K562 (cell line): ENCODE measurements at regions not wholly inside any gene's neighbourhood (a gene's known extent, or its start where the extent isn't known, plus 50 kb on each side); places are given as distances from the start of the nearest gene placed in this dataset.

Source experiments
- ADNP ChIP-seq: fragments of 200-800 bp; sonication (Bioruptor generic); IDR thresholded peaks from 2 replicates; pipeline ENCODE4 v1.6.1; 2016; ENCODE audit warnings: missing genetic modification characterization, missing compliant biosample characterization
- ARID3B ChIP-seq: fragments of 250-450 bp; sonication (Bioruptor Pico); IDR thresholded peaks from 2 replicates; pipeline ENCODE4 v1.4.0; 2020; ENCODE audit warnings: borderline replicate concordance
- BRF2 ChIP-seq: IDR thresholded peaks from 3 replicates; pipeline ENCODE4 v1.6.1; 2011; ENCODE audit warnings: borderline replicate concordance, mild to moderate bottlenecking; ENCODE audit not compliant: insufficient read length, insufficient read depth
- CSDE1 ChIP-seq, 2 experiments: fragments of 450-650 bp; IDR thresholded peaks; 2 replicates each; pipeline ENCODE4 v1.6.1; 2016; ENCODE audit warnings: mild to moderate bottlenecking in 1 of 2
- FOXK2 ChIP-seq, 2 experiments: fragments of 450-650 bp; IDR thresholded peaks in 1 of 2; conservative IDR thresholded peaks in 1 of 2; 2 replicates each; pipeline ENCODE4 v1.6.1; 2016; ENCODE audit warnings: low read depth in 2 of 2, mild to moderate bottlenecking in 1 of 2
- MEIS2 ChIP-seq: fragments of 450-650 bp; IDR thresholded peaks from 2 replicates; pipeline ENCODE4 v1.6.1; 2014; ENCODE audit warnings: mild to moderate bottlenecking; ENCODE audit not compliant: partially characterized antibody
- MIER1 ChIP-seq: fragments of 450-650 bp; IDR thresholded peaks from 2 replicates; pipeline ENCODE4 v1.6.1; 2016; ENCODE audit warnings: antibody characterized with exemption, mild to moderate bottlenecking, low read depth
- NR1H2 ChIP-seq: sonication (generic); formaldehyde crosslinking; IDR thresholded peaks from 2 replicates; pipeline ENCODE4 v1.4.0; 2020; ENCODE audit warnings: mild to moderate bottlenecking, missing genetic modification reagents
- POLR3A ChIP-seq: IDR thresholded peaks from 2 replicates; pipeline ENCODE4 v1.6.1; 2011; ENCODE audit warnings: borderline replicate concordance, mild to moderate bottlenecking, moderate library complexity; ENCODE audit not compliant: insufficient read length, insufficient read depth; ENCODE audit errors: extremely low read depth
- PTTG1 ChIP-seq: fragments of 450-650 bp; IDR thresholded peaks from 2 replicates; pipeline ENCODE4 v1.6.1; 2016; ENCODE audit warnings: low read depth, mild to moderate bottlenecking, missing genetic modification characterization, missing compliant biosample characterization
- SPI1 ChIP-seq: IDR thresholded peaks from 2 replicates; pipeline ENCODE4 v1.6.1; 2011; ENCODE audit warnings: low read depth, low read length, control low read depth, borderline replicate concordance
- TBL1XR1 ChIP-seq, 2 experiments: IDR thresholded peaks; 2 replicates each; pipeline ENCODE4 v1.6.1; 2012; ENCODE audit warnings: improper control_type of control experiment in 2 of 2, low read length in 2 of 2, mild to moderate bottlenecking in 1 of 2
- TEAD1 ChIP-seq, 2 experiments: fragments of 450-650 bp in 1 of 2; sonication (generic) in 1 of 2; formaldehyde crosslinking; IDR thresholded peaks; 2 replicates each; pipeline versions ENCODE4 v1.4.0 to v1.8.0; 2020 to 2022; ENCODE audit warnings: mild to moderate bottlenecking in 2 of 2, missing genetic modification reagents in 1 of 2
- ZBTB2 ChIP-seq: fragments of 450-650 bp; IDR thresholded peaks from 2 replicates; pipeline ENCODE4 v1.6.1; 2016; ENCODE audit warnings: antibody characterized with exemption
- ZNF174 ChIP-seq: fragments of 250-450 bp; sonication (Bioruptor Pico); IDR thresholded peaks from 2 replicates; pipeline ENCODE4 v1.4.0; 2020; ENCODE audit warnings: mild to moderate bottlenecking
- ZNF197 ChIP-seq: fragments of 200-800 bp; sonication (Bioruptor generic); IDR thresholded peaks from 2 replicates; pipeline ENCODE4 v1.6.1; 2016; ENCODE audit warnings: low read depth, missing genetic modification characterization, missing compliant biosample characterization
- ZNF311 ChIP-seq: fragments of 250-450 bp; sonication (Bioruptor Pico); IDR thresholded peaks from 2 replicates; pipeline ENCODE4 v1.4.0; 2020; ENCODE audit warnings: mild to moderate bottlenecking, moderate library complexity
- ZNF696 ChIP-seq: fragments of 250-450 bp; sonication (Bioruptor Pico); conservative IDR thresholded peaks from 2 replicates; pipeline ENCODE4 v1.4.0; 2020; ENCODE audit warnings: mild to moderate bottlenecking, moderate library complexity
- ZNF717 ChIP-seq: fragments of 250-450 bp; sonication (Bioruptor Pico); IDR thresholded peaks from 2 replicates; pipeline ENCODE4 v1.5.0; 2021
- ZZZ3 ChIP-seq: fragments of 450-650 bp; IDR thresholded peaks from 2 replicates; pipeline ENCODE4 v1.6.1; 2016; ENCODE audit warnings: antibody characterized with exemption, mild to moderate bottlenecking, moderate library complexity
- TF ChIP-seq, protein P1 (sequence below): fragments of 250-450 bp; sonication (Bioruptor Pico); IDR thresholded peaks from 2 replicates; pipeline ENCODE4 v1.8.0; 2021; ENCODE audit warnings: borderline replicate concordance, mild to moderate bottlenecking, moderate library complexity; ENCODE audit not compliant: poor library complexity, severe bottlenecking
- TF ChIP-seq, protein P2 (sequence below), 3 experiments: fragments of 200-800 bp in 1 of 3; sonication (Bioruptor generic) in 1 of 3; sonication (generic) in 1 of 3; formaldehyde crosslinking in 1 of 3; IDR thresholded peaks; 2 replicates each; pipeline versions ENCODE4 v1.6.1 to v1.8.0; 2016 to 2022; ENCODE audit warnings: mild to moderate bottlenecking in 2 of 3, missing compliant biosample characterization in 2 of 3, missing genetic modification characterization in 2 of 3, missing genetic modification reagents in 1 of 3

DNA sequence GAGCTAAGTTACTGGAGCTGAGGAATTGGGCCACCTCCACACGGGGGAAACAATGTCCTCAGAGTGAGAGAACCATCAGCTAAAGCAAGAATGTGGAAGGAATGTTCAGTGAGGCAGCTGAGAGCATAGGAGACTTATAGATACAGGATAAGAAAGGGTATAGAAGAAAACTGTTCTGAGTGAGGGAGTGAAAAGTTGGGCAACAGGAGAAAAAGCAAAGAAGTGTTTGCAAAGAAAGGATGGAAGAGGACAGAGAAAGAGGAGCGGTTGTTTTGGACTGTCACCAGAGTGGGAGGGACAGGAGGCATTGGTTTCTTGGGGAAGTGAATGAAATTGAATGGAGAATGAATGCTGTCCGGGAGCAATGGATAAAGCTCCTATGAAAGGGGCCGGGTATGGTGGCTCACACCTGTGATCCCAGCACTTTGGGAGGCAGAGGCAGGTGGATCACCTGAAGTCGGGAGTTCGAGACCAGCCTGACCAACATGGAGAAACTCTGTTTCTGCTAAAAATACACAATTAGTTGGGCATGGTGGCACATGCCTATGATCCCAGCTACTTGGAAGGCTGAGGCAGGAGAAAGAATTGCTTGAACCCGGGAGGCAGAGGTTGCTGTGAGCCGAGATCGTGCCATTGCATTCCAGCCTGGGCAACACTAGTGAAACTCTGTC is 296.5 kb downstream of the ADGB start (continued):
- TF ChIP-seq, protein P1, sequence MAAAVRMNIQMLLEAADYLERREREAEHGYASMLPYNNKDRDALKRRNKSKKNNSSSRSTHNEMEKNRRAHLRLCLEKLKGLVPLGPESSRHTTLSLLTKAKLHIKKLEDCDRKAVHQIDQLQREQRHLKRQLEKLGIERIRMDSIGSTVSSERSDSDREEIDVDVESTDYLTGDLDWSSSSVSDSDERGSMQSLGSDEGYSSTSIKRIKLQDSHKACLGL (CRISPR knock-in tag), result no peak
- no peak for TF ChIP-seq ARID3B (CRISPR knock-in tag)
- TF ChIP-seq SPI1, result peak; percentile 45; the same call in 1 of the 2 replicates
- no peak for TF ChIP-seq ZNF311 (CRISPR knock-in tag)
- no peak; a peak in 1 of 4 replicates for TF ChIP-seq CSDE1 (IDR thresholded peaks at IDR 0.05)
- TF ChIP-seq ZNF696 (CRISPR knock-in tag), result no peak
- TF ChIP-seq, protein P2, sequence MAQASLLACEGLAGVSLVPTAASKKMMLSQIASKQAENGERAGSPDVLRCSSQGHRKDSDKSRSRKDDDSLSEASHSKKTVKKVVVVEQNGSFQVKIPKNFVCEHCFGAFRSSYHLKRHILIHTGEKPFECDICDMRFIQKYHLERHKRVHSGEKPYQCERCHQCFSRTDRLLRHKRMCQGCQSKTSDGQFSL (CRISPR knock-in tag; IDR thresholded peaks at IDR 0.05), result no peak
- TF ChIP-seq, protein P2 (tag; IDR thresholded peaks at IDR 0.05), result peak in 1 of 2 experiments; percentile 19; a peak in 1 of 4 replicates
- TF ChIP-seq MIER1, result no peak
- TF ChIP-seq MEIS2, result no peak
- no peak for TF ChIP-seq ZNF717 (CRISPR knock-in tag)
- no peak for TF ChIP-seq TBL1XR1 (IDR thresholded peaks at IDR 0.05; ENCODE audit: low read length in 2 of 2)
- TF ChIP-seq ZNF197 (CRISPR knock-in tag), result peak; percentile 73
- 0 out of 2 replicates have a peak, but pooled peaks have one; percentile 4 for TF ChIP-seq NR1H2 (CRISPR knock-in tag)
- no peak for TF ChIP-seq POLR3A
- no peak for TF ChIP-seq ZNF174 (CRISPR knock-in tag)
- 0 out of 2 replicates have a peak, but pooled peaks have one; percentile 31 for TF ChIP-seq ZBTB2
- peak; percentile 83 for TF ChIP-seq ADNP (tag)
- TF ChIP-seq BRF2, result no peak
- TF ChIP-seq TEAD1 (CRISPR knock-in tag; IDR thresholded peaks at IDR 0.05), result peak in 1 of 2 experiments; percentile 11; a peak in 1 of 4 replicates
- no peak for TF ChIP-seq FOXK2 (conservative IDR thresholded peaks at IDR 0.05 in 1 of 2, IDR thresholded peaks at IDR 0.05 in 1 of 2; ENCODE audit: low read depth in 2 of 2)
- no peak for TF ChIP-seq ZZZ3
- no peak for TF ChIP-seq PTTG1
